ENCODE measurements at regions not wholly inside any gene's neighbourhood (a gene's known extent, or its start where the extent isn't known, plus 50 kb on each side); places are given as distances from the start of the nearest gene placed in this dataset.

GRCh38 chr3:64830681-64831080 lies 142.9 kb upstream of the ADAMTS9 start (continued):
- TF ChIP-seq USF1 (CRISPR knock-in tag; IDR thresholded peaks at IDR 0.05) = no peak
- no peak for TF ChIP-seq NFYB (CRISPR knock-in tag; conservative IDR thresholded peaks at IDR 0.05; ENCODE audit: low read depth)
- no peak for TF ChIP-seq ETV6 (CRISPR knock-in tag; IDR thresholded peaks at IDR 0.05)
- no peak for TF ChIP-seq ZNF281 (CRISPR knock-in tag; IDR thresholded peaks at IDR 0.05)
- no peak for TF ChIP-seq MXD4 (CRISPR knock-in tag; IDR thresholded peaks at IDR 0.05; ENCODE audit: borderline replicate concordance)
- TF ChIP-seq ELF4 (CRISPR knock-in tag; IDR thresholded peaks at IDR 0.05; ENCODE audit: low read depth) = no peak
- no peak for TF ChIP-seq ZNF121 (CRISPR knock-in tag; IDR thresholded peaks at IDR 0.05)
- TF ChIP-seq CDX4 (CRISPR knock-in tag; IDR thresholded peaks at IDR 0.05; ENCODE audit: borderline replicate concordance) = no peak
- no peak for TF ChIP-seq ZBTB43 (CRISPR knock-in tag; IDR thresholded peaks at IDR 0.05)

- H3K27me3 Mint-ChIP-seq (ENCODE audit: low read depth) = peaks cover 41% of the 10 kb centered on the region
- CTCF ChIA-PET = interaction anchor here (0.6 kb wide), 1 partner anchor 85 kb away, joined by 4 read pairs; no protein-coding TSS in a partner anchor
- DNase-seq (ENCODE audit: low spot score) (no peak), ATAC-seq (no peak)
- H3K27ac Mint-ChIP-seq = no peak overlapping the region
- peaks cover 29% of the 10 kb centered on the region for H3K4me1 Mint-ChIP-seq
- TF ChIP-seq PRDM15 (CRISPR knock-in tag; IDR thresholded peaks at IDR 0.05) = no peak
- no peak for TF ChIP-seq ERG (CRISPR knock-in tag; IDR thresholded peaks at IDR 0.05)
- TF ChIP-seq ZNF671 (CRISPR knock-in tag; IDR thresholded peaks at IDR 0.05) = no peak
- no peak for TF ChIP-seq IRF2 (CRISPR knock-in tag; IDR thresholded peaks at IDR 0.05; ENCODE audit: borderline replicate concordance, low read depth)
- no peak for TF ChIP-seq NR3C1 (CRISPR knock-in tag; conservative IDR thresholded peaks at IDR 0.05; ENCODE audit: low read depth)
- no peak for TF ChIP-seq ETV6 (CRISPR knock-in tag; IDR thresholded peaks at IDR 0.05)
- no peak for TF ChIP-seq NFATC4 (CRISPR knock-in tag; IDR thresholded peaks at IDR 0.05)
- no peak for TF ChIP-seq ZNF281 (CRISPR knock-in tag; IDR thresholded peaks at IDR 0.05)
- H3K9me3 Mint-ChIP-seq = no peaks in the 10 kb centered on the region
- H3K36me3 Mint-ChIP-seq = no peaks in the 10 kb centered on the region
- H3K4me3 Mint-ChIP-seq = no peak overlapping the region
- POLR2A ChIA-PET = no interaction called here
Observed at GRCh38 chr3:64829331-64829730, 141.5 kb upstream of the ADAMTS9 start.

Data from WTC11 (cell line).